GM18511 (cell line): ENCODE measurements at regions not wholly inside any gene's neighbourhood (a gene's known extent, or its start where the extent isn't known, plus 50 kb on each side); places are given as distances from the start of the nearest gene placed in this dataset.

Experiments used
- ATAC-seq: cut with Tn5 transposase; IDR thresholded peaks from one replicate; pipeline ENCODE4 v1.9.1; 2021; ENCODE audit warnings: mild to moderate bottlenecking, moderate library complexity; ENCODE audit not compliant: unreplicated experiment

- ATAC-seq, result no peak
These were observed 231.8 kb upstream of the SPTLC3 start for GRCh38 chr20:12777016-12777415.

- no peak for ATAC-seq
These were observed 222.5 kb upstream of the SPTLC3 start for GRCh38 chr20:12786276-12786675.

GRCh38 chr20:12788632-12789299 is 220.0 kb upstream of the SPTLC3 start:
- no peak for ATAC-seq

GRCh38 chr20:12790859-12791258 is 217.9 kb upstream of the SPTLC3 start:
- ATAC-seq, result no peak

GRCh38 chr20:12798286-12798685 is 210.5 kb upstream of the SPTLC3 start:
- no peak for ATAC-seq

GRCh38 chr20:12808006-12808567 is 200.7 kb upstream of the SPTLC3 start:
- ATAC-seq, result no peak

- no peak for ATAC-seq
These were observed 193.5 kb upstream of the SPTLC3 start for GRCh38 chr20:12815231-12815768.

GRCh38 chr20:12815778-12816408 is 192.9 kb upstream of the SPTLC3 start:
- ATAC-seq, result no peak

- no peak for ATAC-seq
These were observed 187.5 kb upstream of the SPTLC3 start for GRCh38 chr20:12821249-12821648.

- no peak for ATAC-seq
These were observed 185.0 kb upstream of the SPTLC3 start for GRCh38 chr20:12823734-12824133.

GRCh38 chr20:12824328-12825225 is 184.2 kb upstream of the SPTLC3 start:
- ATAC-seq, result no peak

GRCh38 chr20:12825226-12825595 is 183.6 kb upstream of the SPTLC3 start:
- ATAC-seq, result no peak

- ATAC-seq, result no peak
These were observed 180.9 kb upstream of the SPTLC3 start for GRCh38 chr20:12827816-12828385.

- no peak for ATAC-seq
These were observed 179.6 kb upstream of the SPTLC3 start for GRCh38 chr20:12829170-12829569.

GRCh38 chr20:12833861-12834260 is 174.9 kb upstream of the SPTLC3 start:
- no peak for ATAC-seq

- no peak for ATAC-seq
These were observed 172.8 kb upstream of the SPTLC3 start for GRCh38 chr20:12835999-12836398.

GRCh38 chr20:12837646-12838045 is 171.1 kb upstream of the SPTLC3 start:
- ATAC-seq, result no peak

GRCh38 chr20:12838261-12838866 is 170.4 kb upstream of the SPTLC3 start:
- ATAC-seq, result no peak

- no peak for ATAC-seq
These were observed 160.9 kb upstream of the SPTLC3 start for GRCh38 chr20:12847872-12848271.

- ATAC-seq, result no peak
These were observed 159.4 kb upstream of the SPTLC3 start for GRCh38 chr20:12849225-12849910.
